Putamen (tissue), 1 donor: ENCODE measurements at regions not wholly inside any gene's neighbourhood (a gene's known extent, or its start where the extent isn't known, plus 50 kb on each side); places are given as distances from the start of the nearest gene placed in this dataset.
"Not testable (repeated sequence)": the region's sequence is repeated elsewhere in the genome, so short reads cannot be mapped to it uniquely, and the experiment has no call there.

Source experiments
- DNase-seq: peaks from one replicate; pipeline ENCODE4 v3.0.0-alpha.2; 2016; ENCODE audit warnings: low spot score

DNA sequence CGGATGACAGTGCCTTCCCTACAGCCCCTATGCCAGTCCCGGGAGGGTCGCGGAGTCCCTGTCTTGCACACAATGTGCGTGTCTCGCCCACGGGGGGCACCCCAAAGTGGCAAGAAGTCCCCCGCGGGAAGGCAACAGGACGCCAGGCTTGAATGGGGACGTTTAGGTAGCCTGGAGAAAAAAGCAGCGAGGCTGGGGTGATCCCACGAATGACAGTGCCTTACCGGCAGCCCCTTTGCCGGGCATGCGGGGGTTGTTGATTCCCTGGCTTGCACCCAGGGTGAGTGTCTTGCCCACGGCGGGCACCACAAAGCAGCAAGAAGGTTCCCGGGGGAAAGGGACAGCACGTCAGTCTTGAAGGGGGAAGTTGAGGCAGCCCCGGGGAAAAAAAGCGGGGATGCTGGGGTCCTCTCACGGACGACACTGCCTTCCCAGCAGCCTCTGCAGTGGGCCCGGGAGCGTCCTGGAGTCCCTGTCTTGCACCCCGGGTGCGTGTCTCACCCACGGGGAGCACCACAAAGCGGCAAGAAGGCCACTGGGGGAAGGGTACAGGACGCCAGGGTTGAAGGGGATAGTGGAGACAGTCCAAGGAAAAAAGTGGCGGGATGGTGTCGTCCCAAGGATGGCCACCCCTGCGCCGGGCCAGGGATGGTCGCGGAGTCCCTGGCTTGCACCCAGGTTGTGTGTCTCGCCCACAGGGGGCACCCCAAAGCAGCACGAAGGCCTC is 156.8 kb upstream of the ALG10B start:
- no peak for DNase-seq

DNA sequence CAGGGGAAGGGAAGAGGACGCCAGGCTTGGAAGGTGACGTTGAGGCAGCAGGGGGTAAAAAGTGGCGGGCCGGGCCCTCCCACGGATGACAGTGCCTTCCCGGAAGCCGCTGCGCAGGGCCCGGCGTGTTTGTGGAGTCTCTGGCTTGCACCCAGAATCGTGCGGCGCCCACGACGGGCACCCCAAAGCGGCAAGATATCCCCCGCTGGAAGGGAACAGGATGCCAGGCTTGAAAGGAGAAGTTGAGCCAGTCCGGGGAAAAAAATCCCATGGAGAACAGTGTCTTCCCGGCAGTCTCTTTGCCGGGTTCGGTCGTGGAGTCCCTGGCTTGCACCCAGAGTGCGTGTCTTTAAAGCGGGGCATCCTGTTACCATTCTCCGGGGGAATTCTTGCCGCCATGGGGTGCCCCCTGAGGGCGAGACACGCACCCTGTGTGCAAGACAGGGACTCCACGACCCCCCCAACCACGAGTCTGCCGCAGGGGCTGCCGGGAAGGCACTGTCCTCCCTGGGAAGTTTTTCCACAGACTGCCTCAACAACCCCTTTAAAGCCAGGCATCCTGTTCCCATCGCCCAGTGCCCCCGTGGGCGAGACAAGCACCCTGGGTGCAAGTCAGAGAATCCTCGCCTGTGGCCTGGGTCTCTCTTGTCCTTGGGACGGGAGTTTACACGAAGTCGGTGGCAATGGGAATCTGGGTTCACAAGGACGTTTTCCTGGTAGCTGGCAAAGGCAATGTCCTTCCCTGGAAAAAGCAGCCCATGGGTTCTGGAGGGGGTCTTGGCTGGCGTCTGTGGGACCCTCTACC is 156.1 kb upstream of the ALG10B start:
- no peak for DNase-seq

DNA sequence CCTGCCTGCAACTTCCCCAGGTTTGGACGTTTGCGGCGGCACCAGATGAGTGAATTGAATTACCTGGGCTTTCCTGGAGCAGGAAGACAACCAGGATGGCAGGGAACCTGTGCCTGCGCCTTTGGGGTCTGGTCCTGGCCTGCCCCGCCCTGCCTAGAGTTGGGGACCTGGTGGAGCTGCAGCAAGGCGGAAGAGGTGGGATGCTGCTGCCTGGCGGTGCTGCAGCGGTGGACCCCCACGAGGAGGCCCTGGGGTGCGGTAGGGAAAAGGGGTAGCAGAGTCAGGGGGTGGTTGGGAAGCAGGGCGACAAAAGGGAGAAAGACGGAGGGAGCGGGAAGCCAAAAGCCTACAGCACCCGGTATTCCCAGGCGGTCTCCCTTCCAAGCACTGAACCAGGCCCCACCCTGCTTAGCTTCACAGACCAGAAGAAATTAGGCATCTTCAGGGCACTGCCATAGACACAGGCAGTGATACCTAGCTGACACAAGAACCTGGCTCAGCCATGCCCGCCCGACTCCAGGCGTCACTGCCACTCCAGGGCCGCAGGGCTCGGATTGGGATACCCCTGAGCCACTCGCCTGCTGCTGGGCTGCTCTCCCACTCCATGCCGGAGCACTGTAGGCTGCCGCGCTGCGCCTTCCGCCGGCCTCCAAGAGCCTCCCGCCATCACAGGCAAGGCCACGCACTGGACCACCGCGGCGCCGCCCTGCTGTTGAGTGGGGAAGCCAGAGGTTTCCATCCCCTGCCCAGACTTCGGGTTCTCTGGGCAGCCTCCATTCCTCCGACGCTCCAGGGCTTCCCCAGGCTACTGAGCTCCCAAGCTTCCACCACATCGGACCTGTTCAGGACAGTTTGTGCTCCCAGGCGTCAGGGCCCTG is 155.2 kb upstream of the ALG10B start:
- DNase-seq = no peak

DNA sequence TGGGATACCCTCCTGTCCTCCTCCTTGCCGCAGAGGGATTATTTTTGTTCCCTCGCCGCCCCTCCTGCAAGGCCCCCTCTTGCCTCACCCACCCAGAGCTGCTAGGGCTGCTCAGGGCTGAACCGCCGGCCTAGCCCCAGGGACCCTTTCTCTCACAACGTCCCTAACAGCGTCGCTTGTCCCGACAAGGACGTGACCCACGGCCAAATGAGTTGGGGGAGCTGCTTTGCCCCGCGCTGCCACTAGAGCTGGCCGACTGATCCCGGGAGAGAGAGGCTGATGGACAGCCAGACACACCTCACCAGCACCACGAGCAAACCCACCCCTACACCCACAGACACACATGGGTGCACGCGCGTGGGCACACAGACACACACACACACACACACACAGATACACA is 154.6 kb upstream of the ALG10B start:
- no peak for DNase-seq

DNA sequence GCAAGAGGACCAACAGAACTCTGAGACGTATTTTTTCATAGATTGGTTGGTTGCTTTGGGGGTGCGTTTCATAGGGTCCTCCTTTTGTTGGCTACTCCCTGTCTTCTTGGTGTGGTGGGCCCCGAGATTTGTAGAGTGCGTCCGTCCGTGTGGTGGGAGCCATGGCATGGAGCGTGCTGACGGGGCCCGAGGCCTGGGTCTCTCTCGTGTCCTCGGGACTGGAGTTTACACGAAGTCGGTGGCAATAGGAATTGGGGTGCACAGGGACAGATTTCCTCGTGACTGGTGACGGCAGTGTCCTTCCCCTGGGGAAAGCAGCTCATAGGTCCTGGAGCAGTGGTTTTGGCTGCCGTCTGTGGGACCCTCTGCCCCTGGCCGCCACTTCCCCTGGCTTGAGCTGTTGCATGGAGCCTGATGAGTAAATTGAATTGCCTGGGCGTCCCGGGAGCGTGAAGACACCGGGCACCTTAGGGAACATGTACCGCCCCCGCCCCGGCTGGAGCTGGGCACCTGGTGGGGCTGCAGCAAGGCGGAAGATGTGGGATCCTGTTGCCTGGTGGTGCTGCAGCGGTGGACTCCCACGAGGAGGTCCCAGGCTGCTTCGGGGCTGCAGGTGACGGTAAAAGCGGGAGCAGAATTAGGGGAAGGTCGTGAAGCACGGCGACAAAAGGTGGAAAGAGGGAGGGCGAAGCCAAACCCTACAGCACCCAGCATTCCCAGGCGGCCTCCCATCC is 153.7 kb upstream of the ALG10B start:
- no peak for DNase-seq

DNA sequence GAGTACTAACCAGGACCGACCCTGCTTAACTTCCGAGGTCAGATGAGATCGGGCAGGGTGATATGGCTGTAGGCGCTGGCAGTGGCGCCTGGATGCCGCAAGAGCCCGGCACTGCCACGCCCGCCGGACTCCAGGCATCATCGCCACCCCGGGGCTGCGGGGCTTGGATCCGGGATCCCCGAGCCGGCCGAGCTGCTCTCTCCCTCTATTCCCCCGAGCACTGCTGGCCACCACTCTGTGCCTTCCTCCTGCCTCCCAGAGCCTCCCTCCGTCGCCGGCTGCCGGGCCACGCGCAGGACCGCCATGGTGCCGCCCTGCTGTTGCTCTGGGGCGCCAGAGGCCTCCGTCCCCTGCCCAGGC is 153.2 kb upstream of the ALG10B start:
- no peak for DNase-seq

DNA sequence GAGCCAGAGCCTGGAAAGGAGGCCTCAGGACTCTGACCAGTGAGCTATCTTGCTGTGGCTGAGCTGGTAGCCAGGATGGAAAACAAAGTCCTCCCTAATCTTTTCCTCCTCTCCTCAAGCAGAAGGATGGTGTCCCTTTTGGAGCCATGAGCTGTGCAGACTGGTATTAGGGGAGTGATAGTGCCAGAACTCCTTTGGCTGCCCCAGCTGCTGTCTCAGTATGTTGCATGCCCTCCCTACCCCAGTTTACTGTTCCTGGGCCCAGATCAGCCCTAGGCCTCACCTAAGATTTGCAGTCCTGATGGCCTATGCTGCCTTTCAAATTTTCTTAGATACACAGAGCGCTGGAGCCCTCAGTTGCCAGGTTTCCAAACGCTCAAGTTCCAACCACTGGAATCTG is 150.3 kb upstream of the ALG10B start:
- no peak for DNase-seq

DNA sequence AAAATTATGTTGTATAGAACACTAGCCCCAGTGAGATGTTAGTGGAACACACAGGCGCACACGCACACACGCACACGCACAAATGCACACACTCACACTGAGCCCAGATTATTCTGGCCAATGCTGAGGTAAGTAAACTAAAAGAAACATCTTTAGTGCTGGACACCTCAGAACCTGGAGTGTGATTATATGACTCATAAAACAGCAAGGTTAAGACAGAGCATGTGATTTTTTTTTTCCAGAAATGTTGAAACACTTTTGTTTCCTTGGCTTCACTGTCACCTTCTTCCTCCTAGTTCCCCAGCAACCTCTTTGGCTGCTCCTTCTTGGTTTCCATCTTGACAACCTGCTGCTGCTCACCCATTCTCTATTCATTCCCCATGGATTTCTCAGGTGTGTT is 141.0 kb upstream of the ALG10B start:
- DNase-seq = no peak

DNA sequence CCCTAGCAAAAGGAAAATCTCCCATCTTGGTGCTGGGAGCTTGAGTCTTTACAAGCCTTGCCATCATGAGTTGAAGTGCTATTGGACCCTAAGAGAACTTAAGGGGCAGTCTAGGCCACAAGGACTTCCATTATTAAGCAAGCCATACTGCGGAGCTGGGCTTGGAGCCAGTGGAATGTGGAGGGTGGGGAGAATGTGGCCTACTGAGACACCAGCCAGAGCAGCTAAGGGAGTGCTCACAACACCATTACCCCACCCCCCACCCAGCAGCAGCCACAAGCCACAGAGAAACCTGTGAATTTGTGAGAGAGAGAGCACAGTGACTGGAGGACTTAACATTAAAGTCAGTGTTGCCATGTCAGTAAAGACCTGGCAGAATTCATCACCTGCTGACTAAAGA is 133.0 kb upstream of the ALG10B start:
- not testable (repeated sequence) for DNase-seq

DNA sequence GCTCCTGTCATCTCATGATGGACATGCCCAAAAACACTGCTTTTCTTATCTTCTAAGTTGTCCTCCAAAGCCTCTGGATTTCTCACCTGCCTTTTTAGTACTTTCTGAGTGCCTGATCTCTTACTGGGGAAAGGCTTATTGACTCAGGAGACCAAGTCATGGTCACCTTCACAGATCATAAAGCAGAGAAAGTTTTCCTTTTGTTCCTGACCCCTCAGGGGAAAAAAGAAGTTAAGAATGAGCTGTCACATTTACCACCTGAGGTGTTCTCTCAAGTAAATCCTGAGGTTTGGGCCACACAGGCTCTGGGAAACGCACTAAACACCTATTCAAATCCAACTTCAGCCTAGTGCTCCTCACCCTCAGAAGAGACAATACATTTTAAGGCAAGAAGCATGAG is 119.3 kb upstream of the ALG10B start:
- DNase-seq = not testable (repeated sequence)

DNA sequence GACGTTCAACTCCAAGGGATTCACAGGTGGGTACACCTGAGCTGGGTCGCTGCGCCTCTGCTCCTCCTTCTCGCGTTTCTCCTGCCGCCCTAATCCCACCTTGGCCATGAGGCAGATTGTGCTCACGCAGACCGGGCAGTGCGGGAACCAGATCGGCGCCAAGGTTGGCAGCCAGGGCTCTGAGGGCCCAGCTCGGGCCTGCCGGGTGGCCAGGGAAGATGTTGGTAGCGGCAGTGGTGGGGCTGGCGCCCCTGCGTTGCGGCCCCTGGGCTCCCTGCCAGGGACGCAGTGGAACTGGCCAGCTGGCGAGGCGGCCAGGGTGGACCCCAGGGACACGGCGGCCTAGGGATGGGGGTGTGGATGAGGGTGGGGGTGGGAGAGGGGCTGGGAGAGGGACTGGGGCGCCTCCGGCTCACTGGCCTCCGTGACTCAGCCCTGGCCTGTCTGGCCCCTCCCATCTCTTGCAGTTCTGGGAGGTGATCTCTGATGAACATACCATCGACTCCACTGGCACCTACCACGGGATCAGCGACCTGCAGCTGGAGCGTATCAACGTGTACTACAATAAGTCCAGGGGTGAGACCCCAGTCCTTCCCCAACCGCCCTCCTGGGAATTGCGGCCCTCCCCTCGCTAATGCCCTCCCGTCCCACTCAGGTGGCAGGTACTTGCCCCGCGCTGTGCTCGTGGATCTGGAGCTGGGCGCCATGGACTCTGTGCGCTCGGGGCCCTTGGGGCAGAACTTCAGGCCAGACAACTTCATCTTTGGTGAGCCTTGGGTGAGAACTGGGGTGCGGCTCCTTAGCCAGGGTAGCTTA is 114.9 kb upstream of the ALG10B start:
- DNase-seq = no peak

DNA sequence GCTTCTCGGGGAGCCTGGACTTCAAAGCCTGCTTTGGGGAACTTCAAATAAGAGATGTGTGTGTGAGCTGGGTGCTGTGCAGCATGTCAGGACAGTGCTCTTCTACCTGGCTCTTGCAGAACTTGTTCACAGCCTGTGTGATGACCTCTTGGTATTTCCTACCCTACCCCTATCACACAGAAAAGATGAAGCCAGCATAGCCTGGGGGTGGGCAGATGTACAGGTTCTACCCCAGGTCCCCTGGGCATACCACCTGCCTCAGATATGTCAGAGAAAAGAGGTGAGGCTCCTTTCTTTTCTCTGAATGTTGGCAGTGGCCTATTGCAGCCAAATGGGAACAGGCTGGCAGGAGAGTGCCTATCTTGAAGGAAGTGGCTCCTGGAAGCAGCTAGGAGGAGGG is 111.7 kb upstream of the ALG10B start:
- DNase-seq = no peak

DNA sequence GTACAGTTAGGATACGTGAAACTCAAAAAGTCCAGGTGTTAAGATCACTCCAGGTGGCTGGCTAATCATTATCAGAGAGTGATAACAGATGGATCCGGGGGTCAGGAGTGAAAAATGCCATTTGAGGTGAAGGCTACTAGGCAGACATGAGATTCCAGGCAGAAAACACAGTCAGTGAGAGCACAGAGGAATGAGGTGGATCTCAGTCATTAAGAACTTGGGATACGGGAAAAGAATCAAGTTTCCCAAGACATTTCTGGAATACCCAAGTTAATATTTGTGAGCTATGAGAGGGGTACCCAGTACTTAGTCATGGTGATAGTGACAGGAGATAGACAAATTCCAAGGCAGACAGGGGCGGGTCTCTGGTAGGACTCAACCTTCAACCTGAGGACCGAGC is 94.6 kb upstream of the ALG10B start:
- DNase-seq = no peak

DNA sequence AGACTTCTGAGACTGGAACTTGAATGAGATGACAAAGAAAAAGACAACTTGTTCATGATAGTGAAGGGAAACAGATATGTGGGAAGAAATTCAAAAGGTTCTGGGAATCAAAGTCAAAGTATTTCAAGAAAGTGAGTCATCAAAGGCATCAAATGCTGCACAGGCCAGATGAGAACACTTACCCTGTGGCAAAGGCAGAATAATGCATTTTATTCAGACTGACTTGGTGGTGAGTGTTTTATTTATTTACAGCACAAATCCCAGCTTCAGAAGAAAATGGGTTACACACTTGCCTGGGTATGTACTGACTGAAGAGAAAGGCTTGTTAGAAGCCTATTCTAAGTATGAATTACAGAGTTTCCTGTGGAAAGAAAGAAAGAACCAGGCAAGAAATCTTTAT is 78.2 kb upstream of the ALG10B start:
- not testable (repeated sequence) for DNase-seq

DNA sequence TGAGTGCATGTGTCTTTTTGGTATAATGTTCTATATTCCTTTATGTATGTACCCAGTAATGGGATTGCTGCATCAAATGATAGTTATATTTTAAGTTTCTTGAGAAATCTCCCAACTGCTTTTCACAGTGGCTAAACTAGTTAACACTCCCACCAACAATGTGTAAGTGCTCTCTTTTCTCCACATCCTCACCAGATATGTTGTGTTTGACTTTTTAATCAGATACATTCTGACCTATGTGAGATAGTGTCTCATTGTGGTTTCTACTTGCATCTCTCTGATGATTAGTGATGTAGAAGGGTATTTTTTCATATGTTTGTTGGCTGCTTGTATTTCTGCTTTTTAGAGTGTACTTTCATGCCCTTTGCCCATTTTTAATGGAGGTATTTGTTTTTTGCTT is 62.8 kb upstream of the ALG10B start:
- DNase-seq = no peak

DNA sequence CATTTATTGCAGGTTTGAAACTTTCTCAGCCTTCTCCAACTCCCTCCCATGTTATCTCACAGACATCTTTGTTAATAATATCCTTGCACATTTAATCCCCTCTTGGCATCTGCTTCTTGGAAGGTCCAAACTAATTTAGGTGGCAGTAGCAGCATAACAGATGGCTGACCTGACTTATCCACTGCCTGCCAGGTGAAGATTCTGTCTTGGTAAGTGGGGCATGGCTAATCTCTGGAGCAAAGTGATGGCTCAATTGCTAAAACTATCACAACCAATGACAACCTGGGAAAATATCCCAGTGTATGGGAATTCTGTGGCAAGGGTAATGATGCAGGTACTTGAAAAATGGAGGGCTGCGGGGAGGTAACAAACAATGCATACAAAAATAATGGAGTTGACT is 58.2 kb upstream of the ALG10B start:
- DNase-seq = no peak
